ENCODE measurements at regions not wholly inside any gene's neighbourhood (a gene's known extent, or its start where the extent isn't known, plus 50 kb on each side); places are given as distances from the start of the nearest gene placed in this dataset.

GRCh38 chr2:106020032-106020431, 174.1 kb downstream of the UXS1 start (continued):
- TF ChIP-seq, protein P1, sequence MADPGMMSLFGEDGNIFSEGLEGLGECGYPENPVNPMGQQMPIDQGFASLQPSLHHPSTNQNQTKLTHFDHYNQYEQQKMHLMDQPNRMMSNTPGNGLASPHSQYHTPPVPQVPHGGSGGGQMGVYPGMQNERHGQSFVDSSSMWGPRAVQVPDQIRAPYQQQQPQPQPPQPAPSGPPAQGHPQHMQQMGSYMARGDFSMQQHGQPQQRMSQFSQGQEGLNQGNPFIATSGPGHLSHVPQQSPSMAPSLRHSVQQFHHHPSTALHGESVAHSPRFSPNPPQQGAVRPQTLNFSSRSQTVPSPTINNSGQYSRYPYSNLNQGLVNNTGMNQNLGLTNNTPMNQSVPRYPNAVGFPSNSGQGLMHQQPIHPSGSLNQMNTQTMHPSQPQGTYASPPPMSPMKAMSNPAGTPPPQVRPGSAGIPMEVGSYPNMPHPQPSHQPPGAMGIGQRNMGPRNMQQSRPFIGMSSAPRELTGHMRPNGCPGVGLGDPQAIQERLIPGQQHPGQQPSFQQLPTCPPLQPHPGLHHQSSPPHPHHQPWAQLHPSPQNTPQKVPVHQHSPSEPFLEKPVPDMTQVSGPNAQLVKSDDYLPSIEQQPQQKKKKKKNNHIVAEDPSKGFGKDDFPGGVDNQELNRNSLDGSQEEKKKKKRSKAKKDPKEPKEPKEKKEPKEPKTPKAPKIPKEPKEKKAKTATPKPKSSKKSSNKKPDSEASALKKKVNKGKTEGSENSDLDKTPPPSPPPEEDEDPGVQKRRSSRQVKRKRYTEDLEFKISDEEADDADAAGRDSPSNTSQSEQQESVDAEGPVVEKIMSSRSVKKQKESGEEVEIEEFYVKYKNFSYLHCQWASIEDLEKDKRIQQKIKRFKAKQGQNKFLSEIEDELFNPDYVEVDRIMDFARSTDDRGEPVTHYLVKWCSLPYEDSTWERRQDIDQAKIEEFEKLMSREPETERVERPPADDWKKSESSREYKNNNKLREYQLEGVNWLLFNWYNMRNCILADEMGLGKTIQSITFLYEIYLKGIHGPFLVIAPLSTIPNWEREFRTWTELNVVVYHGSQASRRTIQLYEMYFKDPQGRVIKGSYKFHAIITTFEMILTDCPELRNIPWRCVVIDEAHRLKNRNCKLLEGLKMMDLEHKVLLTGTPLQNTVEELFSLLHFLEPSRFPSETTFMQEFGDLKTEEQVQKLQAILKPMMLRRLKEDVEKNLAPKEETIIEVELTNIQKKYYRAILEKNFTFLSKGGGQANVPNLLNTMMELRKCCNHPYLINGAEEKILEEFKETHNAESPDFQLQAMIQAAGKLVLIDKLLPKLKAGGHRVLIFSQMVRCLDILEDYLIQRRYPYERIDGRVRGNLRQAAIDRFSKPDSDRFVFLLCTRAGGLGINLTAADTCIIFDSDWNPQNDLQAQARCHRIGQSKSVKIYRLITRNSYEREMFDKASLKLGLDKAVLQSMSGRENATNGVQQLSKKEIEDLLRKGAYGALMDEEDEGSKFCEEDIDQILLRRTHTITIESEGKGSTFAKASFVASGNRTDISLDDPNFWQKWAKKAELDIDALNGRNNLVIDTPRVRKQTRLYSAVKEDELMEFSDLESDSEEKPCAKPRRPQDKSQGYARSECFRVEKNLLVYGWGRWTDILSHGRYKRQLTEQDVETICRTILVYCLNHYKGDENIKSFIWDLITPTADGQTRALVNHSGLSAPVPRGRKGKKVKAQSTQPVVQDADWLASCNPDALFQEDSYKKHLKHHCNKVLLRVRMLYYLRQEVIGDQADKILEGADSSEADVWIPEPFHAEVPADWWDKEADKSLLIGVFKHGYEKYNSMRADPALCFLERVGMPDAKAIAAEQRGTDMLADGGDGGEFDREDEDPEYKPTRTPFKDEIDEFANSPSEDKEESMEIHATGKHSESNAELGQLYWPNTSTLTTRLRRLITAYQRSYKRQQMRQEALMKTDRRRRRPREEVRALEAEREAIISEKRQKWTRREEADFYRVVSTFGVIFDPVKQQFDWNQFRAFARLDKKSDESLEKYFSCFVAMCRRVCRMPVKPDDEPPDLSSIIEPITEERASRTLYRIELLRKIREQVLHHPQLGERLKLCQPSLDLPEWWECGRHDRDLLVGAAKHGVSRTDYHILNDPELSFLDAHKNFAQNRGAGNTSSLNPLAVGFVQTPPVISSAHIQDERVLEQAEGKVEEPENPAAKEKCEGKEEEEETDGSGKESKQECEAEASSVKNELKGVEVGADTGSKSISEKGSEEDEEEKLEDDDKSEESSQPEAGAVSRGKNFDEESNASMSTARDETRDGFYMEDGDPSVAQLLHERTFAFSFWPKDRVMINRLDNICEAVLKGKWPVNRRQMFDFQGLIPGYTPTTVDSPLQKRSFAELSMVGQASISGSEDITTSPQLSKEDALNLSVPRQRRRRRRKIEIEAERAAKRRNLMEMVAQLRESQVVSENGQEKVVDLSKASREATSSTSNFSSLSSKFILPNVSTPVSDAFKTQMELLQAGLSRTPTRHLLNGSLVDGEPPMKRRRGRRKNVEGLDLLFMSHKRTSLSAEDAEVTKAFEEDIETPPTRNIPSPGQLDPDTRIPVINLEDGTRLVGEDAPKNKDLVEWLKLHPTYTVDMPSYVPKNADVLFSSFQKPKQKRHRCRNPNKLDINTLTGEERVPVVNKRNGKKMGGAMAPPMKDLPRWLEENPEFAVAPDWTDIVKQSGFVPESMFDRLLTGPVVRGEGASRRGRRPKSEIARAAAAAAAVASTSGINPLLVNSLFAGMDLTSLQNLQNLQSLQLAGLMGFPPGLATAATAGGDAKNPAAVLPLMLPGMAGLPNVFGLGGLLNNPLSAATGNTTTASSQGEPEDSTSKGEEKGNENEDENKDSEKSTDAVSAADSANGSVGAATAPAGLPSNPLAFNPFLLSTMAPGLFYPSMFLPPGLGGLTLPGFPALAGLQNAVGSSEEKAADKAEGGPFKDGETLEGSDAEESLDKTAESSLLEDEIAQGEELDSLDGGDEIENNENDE (IDR thresholded peaks at IDR 0.05; ENCODE audit: insufficient replicate concordance, low read length), result no peak
- TF ChIP-seq POU5F1 (IDR thresholded peaks at IDR 0.05; ENCODE audit: low read depth, low read length), result no peak
- TF ChIP-seq EGR1 (IDR thresholded peaks at IDR 0.05; ENCODE audit: borderline replicate concordance, low read depth, low read length), result no peak
- no peak for TF ChIP-seq RXRA (IDR thresholded peaks at IDR 0.05; ENCODE audit: insufficient read depth, low read depth, low read length)
- no peak for TF ChIP-seq FOSL1 (IDR thresholded peaks at IDR 0.05; ENCODE audit: insufficient read depth, low read depth, low read length)

Measured in H1 (cell line).